ENCODE measurements at regions not wholly inside any gene's neighbourhood (a gene's known extent, or its start where the extent isn't known, plus 50 kb on each side); places are given as distances from the start of the nearest gene placed in this dataset.
A peak's percentile ranks its signal among the peaks of the same experiment; 100 is the strongest.

DNA sequence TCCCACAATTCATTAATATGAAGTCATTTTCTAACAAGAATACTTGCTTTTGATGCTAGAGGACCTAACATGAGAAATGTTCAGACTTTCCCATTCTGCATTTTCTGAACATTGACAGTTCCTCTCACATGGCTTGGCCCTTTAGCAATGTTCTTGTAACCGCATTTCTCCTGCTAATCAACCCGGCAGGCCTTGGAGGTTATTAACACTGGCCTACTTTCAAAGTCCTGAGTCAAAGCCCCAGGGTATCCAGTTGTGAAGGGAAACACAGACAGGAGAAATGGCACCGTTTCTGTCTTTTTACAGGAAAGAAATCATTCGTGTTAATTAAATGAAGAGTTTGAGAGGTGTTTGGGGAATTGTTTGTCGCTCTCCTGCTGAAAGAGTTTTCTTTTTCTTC, 446.5 kb upstream of the MIS18BP1 start:
- Histone ChIP-seq H3K4me3 (ENCODE audit: control insufficient read depth in 1 of 7, extremely low read depth in 1 of 7, insufficient read depth in 4 of 7, low read depth in 2 of 7, low read length in 6 of 7) (no peak overlapping the region), H3K9me3 (ENCODE audit: control extremely low read depth in 1 of 5, control insufficient read depth in 4 of 5, insufficient read depth in 2 of 5, low read depth in 1 of 5, low read length in 4 of 5) (no peaks in the 10 kb centered on the region), H3K4me1 (ENCODE audit: control extremely low read depth in 1 of 4, control insufficient read depth in 4 of 4, insufficient read depth in 4 of 4, low read length in 3 of 4) (no peaks in the 10 kb centered on the region), H3K36me3 (ENCODE audit: control insufficient read depth in 4 of 4, insufficient read depth in 4 of 4, low read length in 3 of 4) (no peaks in the 10 kb centered on the region), H3K27ac (ENCODE audit: insufficient read depth in 1 of 2, low read depth in 1 of 2, low read length in 2 of 2, poor library complexity in 1 of 2, severe bottlenecking in 2 of 2) (no peak overlapping the region), H3K27me3 (replicated peaks in 2 of 5; ENCODE audit: control insufficient read depth in 4 of 5, insufficient read depth in 5 of 5, low read length in 4 of 5) (no peaks in the 10 kb centered on the region)
- ChIA-PET POLR2A (no interaction called here), CTCF (no interaction called here)
- no peak for DNase-seq
- 70% methylated on average over 3 of the region's 5 CpGs for WGBS (ENCODE audit: insufficient coverage)

DNA sequence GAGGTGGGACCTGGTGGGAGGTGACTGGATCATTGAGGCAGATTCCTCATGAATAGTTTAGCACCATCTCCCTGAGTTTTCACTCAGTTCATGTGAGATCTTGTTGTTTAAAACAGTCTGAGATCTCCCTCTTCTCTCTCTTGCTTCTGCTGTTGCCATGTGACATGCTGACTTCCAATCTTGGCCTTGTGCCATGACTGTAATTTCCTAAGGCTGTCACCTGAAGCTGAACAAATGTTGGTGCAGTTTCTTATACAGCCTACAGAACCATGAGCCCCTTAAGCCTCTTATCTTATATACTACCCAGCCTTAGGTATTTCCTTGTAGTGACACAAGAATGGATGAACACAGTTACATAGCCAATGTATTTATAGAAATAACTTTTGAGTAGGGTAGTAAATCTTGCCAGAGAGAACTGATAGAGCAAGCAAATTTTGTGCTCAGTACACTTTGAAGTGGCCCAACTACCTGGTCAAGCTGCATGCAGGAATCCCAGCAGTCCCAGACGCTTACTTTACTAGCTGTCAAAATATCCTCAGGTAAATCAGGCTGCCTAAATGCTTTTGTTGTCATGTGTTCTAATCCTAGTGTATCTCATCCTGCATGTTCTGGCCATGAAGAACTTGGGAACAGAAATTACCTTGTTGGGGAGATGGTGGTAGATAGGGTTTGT, 445.6 kb upstream of the MIS18BP1 start:
- Histone ChIP-seq H3K4me1 (ENCODE audit: control extremely low read depth in 1 of 4, control insufficient read depth in 4 of 4, insufficient read depth in 4 of 4, low read length in 3 of 4) (no peaks in the 10 kb centered on the region), H3K9me3 (ENCODE audit: control extremely low read depth in 1 of 5, control insufficient read depth in 4 of 5, insufficient read depth in 2 of 5, low read depth in 1 of 5, low read length in 4 of 5) (no peaks in the 10 kb centered on the region), H3K4me3 (ENCODE audit: control insufficient read depth in 1 of 7, extremely low read depth in 1 of 7, insufficient read depth in 4 of 7, low read depth in 2 of 7, low read length in 6 of 7) (no peak overlapping the region), H3K27ac (ENCODE audit: insufficient read depth in 1 of 2, low read depth in 1 of 2, low read length in 2 of 2, poor library complexity in 1 of 2, severe bottlenecking in 2 of 2) (no peak overlapping the region), H3K36me3 (ENCODE audit: control insufficient read depth in 4 of 4, insufficient read depth in 4 of 4, low read length in 3 of 4) (no peaks in the 10 kb centered on the region), H3K27me3 (replicated peaks in 2 of 5; ENCODE audit: control insufficient read depth in 4 of 5, insufficient read depth in 5 of 5, low read length in 4 of 5) (no peaks in the 10 kb centered on the region)
- CTCF ChIA-PET, result no interaction called here
- POLR2A ChIA-PET, result no interaction called here
- WGBS (ENCODE audit: insufficient coverage), result no CpG with 5 or more reads among the region's 1 CpG
- peak in 2 of 3 donors; percentile 1 for DNase-seq

DNA sequence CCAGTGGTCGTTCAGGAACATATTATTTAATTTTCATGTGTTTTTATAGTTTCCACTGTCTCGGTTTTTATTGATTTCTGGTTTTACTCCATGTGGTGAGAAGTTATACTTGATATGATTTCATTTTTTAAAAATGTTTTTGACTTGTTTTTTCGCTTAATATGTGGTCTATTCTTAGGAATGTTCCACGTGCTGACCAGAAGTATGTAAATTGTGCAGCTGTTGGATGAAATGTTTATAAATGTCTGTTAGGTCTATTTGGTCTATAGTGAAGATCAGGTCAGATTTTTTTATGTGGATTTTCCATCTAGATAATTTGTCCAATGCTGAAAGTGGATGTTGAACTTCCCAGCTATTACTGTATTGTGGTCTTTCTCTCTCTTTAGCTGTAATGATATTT, 433.8 kb upstream of the MIS18BP1 start:
- Histone ChIP-seq H3K27ac (ENCODE audit: insufficient read depth in 1 of 2, low read depth in 1 of 2, low read length in 2 of 2, poor library complexity in 1 of 2, severe bottlenecking in 2 of 2) (no peak overlapping the region), H3K9me3 (ENCODE audit: control extremely low read depth in 1 of 5, control insufficient read depth in 4 of 5, insufficient read depth in 2 of 5, low read depth in 1 of 5, low read length in 4 of 5) (peaks cover 0 to 2% (median 0%) of the 10 kb centered on the region in 5 experiments), H3K36me3 (ENCODE audit: control insufficient read depth in 4 of 4, insufficient read depth in 4 of 4, low read length in 3 of 4) (no peaks in the 10 kb centered on the region), H3K27me3 (replicated peaks in 2 of 5; ENCODE audit: control insufficient read depth in 4 of 5, insufficient read depth in 5 of 5, low read length in 4 of 5) (no peaks in the 10 kb centered on the region), H3K4me1 (ENCODE audit: control extremely low read depth in 1 of 4, control insufficient read depth in 4 of 4, insufficient read depth in 4 of 4, low read length in 3 of 4) (no peaks in the 10 kb centered on the region), H3K4me3 (ENCODE audit: control insufficient read depth in 1 of 7, extremely low read depth in 1 of 7, insufficient read depth in 4 of 7, low read depth in 2 of 7, low read length in 6 of 7) (no peak overlapping the region)
- 100% methylated on average over 4 of the region's 4 CpGs for WGBS (ENCODE audit: insufficient coverage)
- ChIA-PET POLR2A (no interaction called here), CTCF (no interaction called here)
- DNase-seq, result no peak

DNA sequence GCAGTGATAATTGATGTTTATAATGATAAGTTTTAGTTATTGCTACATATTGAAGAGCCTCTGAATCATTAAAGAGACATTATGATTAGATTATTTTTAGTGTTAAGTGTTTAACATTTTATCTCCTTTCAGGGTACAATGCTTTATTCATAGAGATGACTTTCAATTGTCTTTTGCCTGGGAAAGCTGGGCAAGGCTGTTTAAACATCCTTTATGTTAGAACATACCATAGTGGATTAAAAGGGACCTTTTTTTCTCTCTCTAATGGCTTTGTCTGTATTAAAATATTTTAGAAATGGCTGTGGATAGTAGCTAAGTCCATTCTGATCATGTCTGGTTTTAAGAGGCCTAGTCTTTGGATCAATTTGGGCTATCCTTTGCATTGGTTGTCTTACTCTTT, 427.5 kb upstream of the MIS18BP1 start:
- no peak overlapping the region for H3K4me3 ChIP-seq (ENCODE audit: control insufficient read depth in 1 of 7, extremely low read depth in 1 of 7, insufficient read depth in 4 of 7, low read depth in 2 of 7, low read length in 6 of 7)
- no peaks in the 10 kb centered on the region for H3K36me3 ChIP-seq (ENCODE audit: control insufficient read depth in 4 of 4, insufficient read depth in 4 of 4, low read length in 3 of 4)
- H3K27me3 ChIP-seq (replicated peaks in 2 of 5; ENCODE audit: control insufficient read depth in 4 of 5, insufficient read depth in 5 of 5, low read length in 4 of 5), result no peaks in the 10 kb centered on the region
- H3K27ac ChIP-seq (ENCODE audit: insufficient read depth in 1 of 2, low read depth in 1 of 2, low read length in 2 of 2, poor library complexity in 1 of 2, severe bottlenecking in 2 of 2), result no peak overlapping the region
- ChIA-PET CTCF (no interaction called here), POLR2A (no interaction called here)
- H3K4me1 ChIP-seq (ENCODE audit: control extremely low read depth in 1 of 4, control insufficient read depth in 4 of 4, insufficient read depth in 4 of 4, low read length in 3 of 4), result no peaks in the 10 kb centered on the region
- no peaks in the 10 kb centered on the region for H3K9me3 ChIP-seq (ENCODE audit: control extremely low read depth in 1 of 5, control insufficient read depth in 4 of 5, insufficient read depth in 2 of 5, low read depth in 1 of 5, low read length in 4 of 5)
- no peak for DNase-seq

DNA sequence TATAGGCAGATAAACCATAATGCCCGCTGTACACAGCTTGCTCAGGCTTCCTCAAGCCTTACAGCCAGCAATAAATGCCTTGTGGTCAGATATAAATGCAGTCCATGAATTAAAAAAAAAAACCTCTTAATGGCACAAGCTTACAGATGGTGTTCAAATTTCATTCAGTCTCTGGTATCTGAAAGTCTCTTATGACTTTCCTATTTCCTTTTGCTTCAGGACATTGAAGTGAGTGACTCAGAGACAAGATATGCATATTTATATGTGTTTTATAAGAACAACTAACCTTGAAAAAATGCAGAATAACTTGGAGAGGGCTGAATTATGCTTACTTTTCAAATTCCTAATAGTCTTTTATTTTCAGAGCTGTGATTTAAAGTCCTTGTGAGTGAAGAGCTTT, 426.9 kb upstream of the MIS18BP1 start:
- H3K9me3 ChIP-seq (ENCODE audit: control extremely low read depth in 1 of 5, control insufficient read depth in 4 of 5, insufficient read depth in 2 of 5, low read depth in 1 of 5, low read length in 4 of 5), result no peaks in the 10 kb centered on the region
- H3K36me3 ChIP-seq (ENCODE audit: control insufficient read depth in 4 of 4, insufficient read depth in 4 of 4, low read length in 3 of 4), result no peaks in the 10 kb centered on the region
- ChIA-PET POLR2A (interaction anchor here (0.6 kb wide), 1 partner anchor 14 kb away, joined by 3 read pairs; no protein-coding TSS in a partner anchor), CTCF (no interaction called here)
- H3K27me3 ChIP-seq (replicated peaks in 2 of 5; ENCODE audit: control insufficient read depth in 4 of 5, insufficient read depth in 5 of 5, low read length in 4 of 5), result no peaks in the 10 kb centered on the region
- 100% methylated on average over 1 of the region's 1 CpG for WGBS (ENCODE audit: insufficient coverage)
- no peak overlapping the region for H3K27ac ChIP-seq (ENCODE audit: insufficient read depth in 1 of 2, low read depth in 1 of 2, low read length in 2 of 2, poor library complexity in 1 of 2, severe bottlenecking in 2 of 2)
- H3K4me1 ChIP-seq (ENCODE audit: control extremely low read depth in 1 of 4, control insufficient read depth in 4 of 4, insufficient read depth in 4 of 4, low read length in 3 of 4), result no peaks in the 10 kb centered on the region
- no peak for DNase-seq
- H3K4me3 ChIP-seq (ENCODE audit: control insufficient read depth in 1 of 7, extremely low read depth in 1 of 7, insufficient read depth in 4 of 7, low read depth in 2 of 7, low read length in 6 of 7), result no peak overlapping the region

DNA sequence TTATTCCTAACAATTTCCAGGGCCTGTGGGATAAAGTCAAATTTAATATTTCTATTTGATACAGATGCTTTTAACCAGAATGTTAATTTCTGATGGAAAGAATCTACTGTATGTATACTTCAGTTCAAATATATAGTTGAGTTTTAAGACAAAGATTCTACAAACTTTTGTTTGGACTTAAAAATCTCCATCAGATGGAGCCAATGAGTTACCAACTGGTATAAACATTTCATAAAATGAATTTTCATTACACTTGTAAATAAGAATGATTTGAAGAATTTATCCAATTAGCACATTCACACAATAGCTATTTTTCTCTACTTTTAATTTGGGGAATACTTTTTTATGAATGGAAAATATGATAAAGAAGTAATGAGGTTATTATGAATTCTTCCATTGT, 425.2 kb upstream of the MIS18BP1 start:
- Histone ChIP-seq H3K27ac (ENCODE audit: insufficient read depth in 1 of 2, low read depth in 1 of 2, low read length in 2 of 2, poor library complexity in 1 of 2, severe bottlenecking in 2 of 2) (no peak overlapping the region), H3K36me3 (ENCODE audit: control insufficient read depth in 4 of 4, insufficient read depth in 4 of 4, low read length in 3 of 4) (no peaks in the 10 kb centered on the region), H3K9me3 (ENCODE audit: control extremely low read depth in 1 of 5, control insufficient read depth in 4 of 5, insufficient read depth in 2 of 5, low read depth in 1 of 5, low read length in 4 of 5) (no peaks in the 10 kb centered on the region), H3K27me3 (replicated peaks in 2 of 5; ENCODE audit: control insufficient read depth in 4 of 5, insufficient read depth in 5 of 5, low read length in 4 of 5) (no peaks in the 10 kb centered on the region), H3K4me3 (ENCODE audit: control insufficient read depth in 1 of 7, extremely low read depth in 1 of 7, insufficient read depth in 4 of 7, low read depth in 2 of 7, low read length in 6 of 7) (no peak overlapping the region), H3K4me1 (ENCODE audit: control extremely low read depth in 1 of 4, control insufficient read depth in 4 of 4, insufficient read depth in 4 of 4, low read length in 3 of 4) (no peaks in the 10 kb centered on the region)
- POLR2A ChIA-PET, result no interaction called here
- no peak for DNase-seq
- CTCF ChIA-PET, result no interaction called here

DNA sequence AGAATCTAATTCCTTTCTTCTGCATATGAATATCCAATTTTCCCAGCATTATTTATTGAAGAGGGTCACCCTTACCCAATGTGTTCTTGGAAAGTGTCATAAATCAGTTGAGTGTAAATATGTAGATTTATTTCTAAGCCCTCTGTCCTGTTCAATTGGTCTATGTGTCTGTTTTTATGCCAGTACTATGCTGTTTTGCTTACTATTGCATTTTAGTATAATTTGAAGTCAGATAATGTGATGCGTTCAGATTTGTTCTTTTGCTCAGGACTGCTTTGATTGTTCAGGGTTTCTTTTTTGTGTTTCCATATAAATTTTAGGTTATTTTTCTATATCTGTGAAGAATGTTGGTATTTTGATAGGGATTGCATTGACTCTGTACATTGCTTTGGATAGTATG, 420.4 kb upstream of the MIS18BP1 start:
- Histone ChIP-seq H3K4me1 (ENCODE audit: control extremely low read depth in 1 of 4, control insufficient read depth in 4 of 4, insufficient read depth in 4 of 4, low read length in 3 of 4) (no peaks in the 10 kb centered on the region), H3K27ac (ENCODE audit: insufficient read depth in 1 of 2, low read depth in 1 of 2, low read length in 2 of 2, poor library complexity in 1 of 2, severe bottlenecking in 2 of 2) (no peak overlapping the region), H3K9me3 (ENCODE audit: control extremely low read depth in 1 of 5, control insufficient read depth in 4 of 5, insufficient read depth in 2 of 5, low read depth in 1 of 5, low read length in 4 of 5) (no peaks in the 10 kb centered on the region), H3K4me3 (ENCODE audit: control insufficient read depth in 1 of 7, extremely low read depth in 1 of 7, insufficient read depth in 4 of 7, low read depth in 2 of 7, low read length in 6 of 7) (no peak overlapping the region), H3K36me3 (ENCODE audit: control insufficient read depth in 4 of 4, insufficient read depth in 4 of 4, low read length in 3 of 4) (no peaks in the 10 kb centered on the region), H3K27me3 (replicated peaks in 2 of 5; ENCODE audit: control insufficient read depth in 4 of 5, insufficient read depth in 5 of 5, low read length in 4 of 5) (no peaks in the 10 kb centered on the region)
- DNase-seq, result no peak
- WGBS (ENCODE audit: insufficient coverage), result 100% methylated on average over 1 of the region's 1 CpG
- CTCF ChIA-PET, result no interaction called here
- POLR2A ChIA-PET, result no interaction called here
